HL-60/S4 treated with retinoic acid at 250 ng/mL for 4 days and 3 days (cell line): ENCODE measurements at regions not wholly inside any gene's neighbourhood (a gene's known extent, or its start where the extent isn't known, plus 50 kb on each side); places are given as distances from the start of the nearest gene placed in this dataset.
"Not testable (repeated sequence)": the region's sequence is repeated elsewhere in the genome, so short reads cannot be mapped to it uniquely, and the experiment has no call there.

Experiments
- in situ Hi-C: fragments of 300-500 bp; cut with MboI; formaldehyde crosslinking; loops from 2 replicates; pipeline ENCODE4 v1.7.0; 2022; ENCODE audit warnings: low sequenced_read_pairs

DNA sequence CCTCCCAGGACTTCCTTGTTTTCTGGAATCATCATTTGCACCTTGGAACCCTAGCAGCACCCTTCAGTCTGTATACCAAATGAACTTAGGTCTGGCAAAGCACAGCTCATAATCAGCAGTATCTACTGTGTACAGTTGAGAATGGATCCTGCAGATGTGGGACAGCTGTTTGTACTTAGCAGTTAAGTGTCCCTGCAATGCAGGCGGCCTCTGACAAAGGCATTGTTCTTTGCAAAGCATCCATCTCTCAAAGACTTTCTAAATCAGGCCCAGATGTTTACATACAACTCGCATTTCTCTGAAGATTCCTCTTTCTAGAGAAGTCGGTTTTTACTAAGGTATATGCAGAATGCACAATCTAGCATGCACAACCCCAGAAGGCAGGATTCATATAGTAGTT, 170.5 kb upstream of the RBM19 start:
- in situ Hi-C loops = no loop called here

DNA sequence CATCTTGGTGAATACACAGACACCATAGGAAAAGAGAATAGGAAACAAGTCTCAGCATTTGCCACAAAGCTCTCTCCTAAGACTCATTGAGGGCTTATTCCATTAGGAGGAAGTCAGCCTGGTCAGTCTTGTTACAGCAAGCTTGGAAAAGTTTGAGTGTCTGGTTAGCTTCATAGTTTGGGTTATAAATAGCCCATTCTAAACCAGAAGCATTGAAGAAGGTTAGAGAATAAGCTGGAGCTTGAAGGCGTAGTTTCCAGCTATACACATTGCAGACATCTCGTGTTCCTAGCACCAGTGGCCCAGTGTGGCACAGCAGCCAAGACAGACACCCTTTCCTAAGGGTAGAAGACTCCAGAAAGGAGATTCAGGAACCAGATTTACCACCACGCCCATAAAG, 168.8 kb upstream of the RBM19 start:
- in situ Hi-C loops = no loop called here

DNA sequence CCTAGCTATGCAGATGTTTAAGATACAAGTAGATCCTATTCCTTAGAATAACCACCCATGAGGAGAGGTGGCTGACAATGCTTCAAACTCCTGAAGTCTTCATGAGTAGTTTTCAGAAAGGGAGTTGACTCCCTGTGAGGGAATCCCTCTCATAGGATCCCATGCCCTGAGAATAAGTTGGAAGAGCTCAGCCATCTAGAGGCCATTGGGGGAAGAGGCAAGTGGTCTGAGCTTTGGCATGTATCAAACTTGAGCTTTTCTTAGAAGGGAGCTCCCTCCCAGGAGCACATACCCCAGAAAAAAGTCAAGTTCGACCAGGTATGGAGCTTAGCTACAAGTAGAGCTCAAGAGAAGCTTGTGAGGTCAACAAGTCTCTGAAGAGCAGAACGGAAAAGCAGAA, 165.7 kb upstream of the RBM19 start:
- in situ Hi-C loops = no loop called here

DNA sequence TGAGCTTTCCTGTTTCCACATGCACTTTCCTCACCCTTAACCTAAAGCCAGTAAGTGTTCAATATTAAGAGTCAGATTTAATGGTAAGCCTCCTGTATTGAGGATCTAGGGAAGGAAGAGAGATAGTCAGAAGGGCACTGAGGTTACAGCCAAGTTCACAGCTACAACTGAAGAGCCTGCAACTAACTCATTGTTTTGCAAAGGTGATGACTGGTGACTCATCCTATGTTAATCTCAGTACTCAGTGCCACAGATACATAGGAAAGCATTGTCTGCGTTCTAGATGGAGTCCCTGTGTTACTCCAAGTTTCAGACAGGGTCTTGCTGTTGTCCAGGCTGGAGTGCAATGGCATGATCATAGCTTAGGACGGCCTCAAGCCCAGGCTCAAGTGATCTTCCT, 157.0 kb upstream of the RBM19 start:
- in situ Hi-C loops = no loop called here

DNA sequence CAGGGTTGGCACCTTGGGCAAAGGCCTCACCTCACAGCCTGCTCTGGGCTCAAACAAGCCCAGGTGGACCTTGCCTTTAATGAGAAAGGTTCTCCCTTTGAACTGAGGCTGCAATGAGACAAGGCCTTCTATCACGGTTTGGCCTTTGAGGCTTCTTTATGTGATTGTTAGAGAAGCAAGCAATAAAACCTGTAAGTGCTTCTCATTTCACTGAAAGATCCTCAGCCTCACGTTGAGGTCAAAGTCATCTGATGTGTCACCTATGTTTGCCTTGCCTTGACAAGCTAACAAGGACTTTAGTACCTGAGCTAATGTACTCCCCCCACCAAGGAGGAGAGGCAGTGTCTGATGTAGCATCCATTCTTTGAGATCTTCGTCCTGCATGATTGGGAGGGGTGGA, 155.9 kb upstream of the RBM19 start:
- in situ Hi-C loops = no loop called here

DNA sequence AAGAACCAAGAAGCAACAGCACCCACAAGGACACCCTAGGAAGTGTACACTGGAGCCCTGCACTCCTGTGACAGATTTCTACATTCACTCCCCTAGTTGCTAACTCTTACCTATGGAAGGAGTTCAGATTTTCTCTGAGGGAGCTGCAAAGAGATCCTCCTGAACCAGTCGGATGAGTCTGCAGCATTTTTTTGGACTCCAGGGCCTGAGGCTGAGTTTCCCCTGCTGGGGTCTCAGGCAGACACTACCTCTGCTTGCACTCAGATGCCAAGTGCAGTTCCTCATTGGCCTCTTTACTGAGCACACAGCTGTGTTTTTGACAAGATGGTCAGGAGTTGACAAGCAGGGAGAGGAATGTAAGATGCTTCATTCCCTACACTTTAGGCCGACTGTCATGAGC, 153.2 kb upstream of the RBM19 start:
- in situ Hi-C loops = no loop called here

DNA sequence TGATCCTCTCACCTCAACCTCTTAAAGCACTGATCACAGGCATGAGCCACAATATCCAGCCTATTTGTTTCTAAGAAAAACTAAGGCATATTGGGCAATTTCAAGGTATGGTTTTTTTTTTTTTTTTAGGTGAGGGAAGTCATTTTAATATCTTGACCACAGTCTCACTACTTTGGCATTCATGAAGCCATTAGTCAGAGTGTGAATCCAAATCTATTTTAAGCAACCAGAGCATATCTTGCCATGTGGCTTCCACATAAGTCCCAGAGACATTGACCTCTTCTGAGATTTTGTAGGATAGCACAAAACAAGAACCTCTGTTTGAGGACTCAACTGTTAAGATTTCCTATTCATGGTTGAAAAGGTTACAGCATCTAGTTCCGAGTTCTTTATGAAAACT, 130.3 kb upstream of the RBM19 start:
- in situ Hi-C loops = no loop called here

DNA sequence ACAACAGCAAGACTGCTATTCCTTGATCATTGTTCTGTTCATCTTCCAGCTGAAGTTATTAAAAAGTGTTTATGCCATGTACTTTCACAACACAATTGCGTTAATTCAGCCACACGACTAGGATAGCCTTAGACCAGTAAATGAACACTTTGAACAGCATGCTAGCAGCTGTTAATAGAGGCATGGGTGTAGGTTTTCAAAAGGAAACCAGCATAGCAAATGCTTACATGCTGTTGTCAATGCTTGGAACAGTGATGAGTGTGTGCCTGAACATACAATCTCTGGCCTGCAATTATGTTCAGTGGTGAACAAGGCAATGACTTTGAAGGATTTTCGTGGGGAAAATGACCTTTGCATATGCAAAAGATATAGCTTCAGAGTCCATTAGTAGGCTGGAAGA, 127.4 kb upstream of the RBM19 start:
- in situ Hi-C loops = no loop called here

DNA sequence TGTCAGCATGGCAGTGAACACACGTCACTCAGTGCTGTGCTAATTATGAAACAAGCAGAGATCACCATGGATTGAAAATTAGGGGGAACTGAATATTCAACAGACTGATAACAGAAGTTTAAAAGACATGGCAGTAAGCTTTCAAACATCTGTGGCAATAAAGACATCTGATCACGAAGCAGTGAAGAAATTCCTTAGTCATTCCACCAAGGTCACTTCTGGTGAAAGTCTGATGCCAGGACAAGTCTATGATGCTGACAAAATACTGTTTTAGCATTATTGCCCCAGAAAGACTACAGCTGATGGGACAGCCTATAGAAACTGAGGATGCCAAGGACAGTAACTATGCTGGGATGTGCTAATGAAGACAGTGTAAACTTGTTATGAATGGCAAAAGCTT, 126.9 kb upstream of the RBM19 start:
- in situ Hi-C loops = no loop called here

DNA sequence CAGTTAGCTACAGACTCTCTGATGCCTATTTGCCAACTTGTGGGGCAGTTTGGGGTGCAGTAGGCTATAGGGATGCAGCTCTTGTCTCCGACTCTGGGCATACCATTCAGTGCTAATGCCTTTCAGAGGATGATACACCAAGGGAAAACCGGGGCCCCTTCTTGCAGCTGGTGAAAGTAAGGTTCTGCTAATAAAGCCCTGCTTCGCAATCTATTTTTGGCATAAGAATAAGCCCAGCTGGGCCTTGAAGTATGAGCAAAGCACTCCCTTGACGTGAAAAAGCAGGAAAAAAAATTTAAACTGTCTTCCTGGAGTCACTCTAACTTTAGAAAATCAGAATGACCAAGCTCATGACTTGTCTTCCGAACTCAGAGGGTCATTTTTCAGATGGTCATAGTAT, 124.1 kb upstream of the RBM19 start:
- in situ Hi-C loops = no loop called here

DNA sequence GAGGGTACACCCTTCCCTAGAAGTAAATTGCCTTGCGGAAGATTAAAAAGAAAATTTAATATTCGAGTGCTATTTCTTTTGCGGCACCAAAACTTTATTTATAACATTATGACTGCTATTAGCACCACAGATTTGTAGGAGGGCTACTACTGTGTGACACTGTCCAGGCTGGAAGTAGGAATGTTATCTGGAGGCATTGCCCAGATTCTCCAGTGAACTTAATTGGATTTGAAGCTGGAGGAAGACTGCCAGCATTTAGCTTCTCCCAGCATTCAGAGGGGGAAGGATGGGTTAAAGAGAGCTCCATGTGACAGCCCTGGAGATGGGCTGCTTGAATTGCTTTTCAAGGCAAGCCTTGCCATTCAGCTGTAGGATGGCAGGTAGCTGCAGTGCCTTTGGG, 107.0 kb upstream of the RBM19 start:
- in situ Hi-C loops = no loop called here

DNA sequence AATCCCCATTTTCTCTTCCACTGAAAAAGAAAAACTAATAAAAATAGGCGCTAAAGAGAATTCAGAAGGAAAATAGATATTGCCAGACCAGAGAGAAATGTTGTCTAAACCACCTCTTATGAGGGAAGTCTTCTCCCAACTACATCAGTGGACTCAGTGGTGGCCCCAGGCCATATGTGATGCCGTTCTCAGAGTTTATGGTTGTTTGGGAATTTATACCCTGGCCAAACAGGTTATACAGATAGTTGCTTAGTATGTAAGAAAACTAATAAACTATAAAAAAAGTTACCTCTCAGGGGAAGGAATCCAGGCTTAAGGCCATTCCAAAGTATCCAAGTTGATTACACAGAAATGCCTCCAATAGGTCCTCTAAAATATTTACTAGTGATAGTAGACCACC, 103.4 kb upstream of the RBM19 start:
- in situ Hi-C loops = no loop called here

DNA sequence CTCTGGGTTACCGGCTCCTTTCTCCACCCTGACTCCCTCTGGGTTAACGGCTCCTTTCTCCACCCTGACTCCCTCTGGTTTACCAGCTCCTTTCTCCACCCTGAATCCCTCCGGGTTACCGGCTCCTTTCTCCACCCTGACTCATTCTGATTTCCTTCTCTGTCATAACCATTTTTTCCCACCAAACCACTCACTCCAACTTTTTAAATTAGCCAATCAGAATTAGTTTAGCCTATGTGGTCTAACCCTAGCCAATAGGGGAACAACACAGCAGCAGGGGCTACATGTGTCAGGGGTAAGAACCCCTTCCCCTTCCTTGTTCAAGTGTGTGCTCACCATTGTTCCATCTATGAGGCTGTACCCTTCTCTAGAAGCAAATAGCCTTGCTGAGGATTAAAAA, 98.4 kb upstream of the RBM19 start:
- in situ Hi-C loops = no loop called here

DNA sequence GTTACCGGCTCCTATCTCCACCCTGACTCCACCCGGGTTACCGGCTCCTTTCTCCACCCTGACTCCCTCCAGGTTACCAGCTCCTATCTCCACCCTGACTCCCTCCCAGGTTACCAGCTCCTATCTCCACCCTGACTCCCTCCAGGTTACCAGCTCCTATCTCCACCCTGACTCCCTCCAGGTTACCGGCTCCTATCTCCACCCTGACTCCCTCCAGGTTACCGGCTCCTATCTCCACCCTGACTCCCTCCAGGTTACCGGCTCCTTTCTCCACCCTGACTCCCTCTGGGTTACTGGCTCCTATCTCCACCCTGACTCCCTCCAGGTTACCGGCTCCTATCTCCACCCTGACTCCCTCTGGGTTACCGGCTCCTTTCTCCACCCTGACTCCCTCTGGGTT, 97.9 kb upstream of the RBM19 start:
- in situ Hi-C loops = not testable (repeated sequence)

DNA sequence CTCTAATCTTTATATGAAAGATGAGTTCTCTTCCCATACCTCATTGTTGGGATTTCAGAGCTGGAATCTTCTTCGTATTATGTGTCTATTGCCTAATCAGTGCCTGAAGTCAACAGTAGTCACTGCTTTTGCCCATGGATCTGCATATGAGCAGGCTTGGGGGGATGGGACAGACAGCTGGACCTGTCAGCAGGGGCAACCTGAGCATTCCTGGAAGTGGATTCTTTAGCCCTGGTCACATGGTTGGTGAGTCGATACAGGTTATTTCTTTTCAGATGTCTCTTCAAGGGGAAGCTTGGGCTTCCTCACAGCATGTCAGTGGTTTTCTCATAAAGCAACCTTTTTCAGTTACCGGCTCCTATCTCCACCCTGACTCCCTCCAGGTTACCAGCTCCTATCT, 97.3 kb upstream of the RBM19 start:
- in situ Hi-C loops = no loop called here

DNA sequence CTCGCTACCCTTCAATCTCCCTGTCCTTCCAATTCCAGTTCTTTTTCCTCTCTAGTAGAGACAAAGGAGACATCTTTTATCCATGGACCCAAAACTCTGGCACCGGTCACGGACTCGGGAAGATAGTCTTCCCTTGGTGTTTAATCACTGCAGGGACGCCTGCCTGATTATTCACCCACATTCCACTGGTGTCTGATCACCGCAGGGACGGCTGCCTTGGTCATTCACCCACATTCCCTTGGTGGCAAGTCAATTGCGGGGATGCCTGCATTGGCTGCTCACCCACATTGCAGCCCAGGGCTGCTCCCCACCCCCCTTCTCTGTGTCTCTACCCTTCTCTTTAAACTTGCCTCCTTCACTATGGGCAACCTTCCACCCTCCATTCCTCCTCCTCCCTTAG, 90.2 kb upstream of the RBM19 start:
- in situ Hi-C loops = not testable (repeated sequence)

DNA sequence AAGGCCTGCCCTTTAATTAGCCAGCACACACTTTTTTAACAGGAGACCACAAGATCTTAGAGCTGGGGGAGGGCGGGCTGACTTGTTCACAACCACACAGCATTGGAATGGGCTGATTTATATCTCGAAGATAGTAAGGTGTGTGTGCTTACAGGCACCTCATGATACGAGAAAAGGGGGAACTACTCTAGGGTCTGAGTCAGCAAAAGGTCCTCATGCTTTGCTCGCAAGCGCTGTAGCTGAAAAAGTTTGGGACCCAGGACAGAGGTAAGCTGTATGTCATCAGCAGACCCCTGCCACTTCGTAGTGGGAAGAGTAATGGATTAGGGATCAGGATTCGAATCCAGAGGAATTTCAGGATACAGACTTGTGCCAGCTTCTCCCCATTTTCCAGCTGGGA, 88.9 kb upstream of the RBM19 start:
- in situ Hi-C loops = no loop called here

DNA sequence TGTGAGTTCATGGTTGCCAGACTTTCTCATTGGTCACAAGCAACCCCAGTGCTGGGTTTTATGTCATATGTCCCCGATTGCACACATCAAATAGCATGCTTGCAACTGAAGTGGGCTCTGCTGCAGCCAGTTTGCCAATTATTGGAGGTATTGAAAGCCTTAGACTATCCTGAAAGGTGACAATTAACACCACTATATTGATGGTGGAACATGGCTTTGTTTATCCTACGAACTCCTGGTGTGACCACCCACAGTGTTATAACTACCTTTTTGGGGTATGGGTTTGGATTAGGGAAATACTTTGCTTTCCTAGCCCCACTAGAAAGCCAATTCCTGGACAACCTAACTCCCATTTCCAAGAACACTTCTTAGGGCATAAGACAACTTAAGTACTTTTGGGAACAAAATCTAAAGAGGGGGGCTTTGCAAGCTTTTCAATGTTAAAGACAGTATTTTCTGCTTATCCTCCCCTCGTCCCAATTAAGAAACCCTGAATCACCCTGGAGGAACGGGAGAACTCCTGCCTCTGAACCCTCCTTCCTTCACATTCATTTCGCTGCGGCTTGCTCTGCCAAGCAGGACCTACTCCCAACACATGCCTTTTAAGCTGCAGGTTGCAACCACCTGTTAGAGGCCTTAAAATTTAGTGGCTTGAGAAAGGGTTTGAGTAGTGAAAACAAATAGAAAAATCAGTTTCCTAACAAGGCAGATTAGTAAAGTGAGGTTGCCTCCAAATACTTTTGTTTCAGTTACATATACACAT, 80.3 kb upstream of the RBM19 start:
- in situ Hi-C loops = no loop called here

DNA sequence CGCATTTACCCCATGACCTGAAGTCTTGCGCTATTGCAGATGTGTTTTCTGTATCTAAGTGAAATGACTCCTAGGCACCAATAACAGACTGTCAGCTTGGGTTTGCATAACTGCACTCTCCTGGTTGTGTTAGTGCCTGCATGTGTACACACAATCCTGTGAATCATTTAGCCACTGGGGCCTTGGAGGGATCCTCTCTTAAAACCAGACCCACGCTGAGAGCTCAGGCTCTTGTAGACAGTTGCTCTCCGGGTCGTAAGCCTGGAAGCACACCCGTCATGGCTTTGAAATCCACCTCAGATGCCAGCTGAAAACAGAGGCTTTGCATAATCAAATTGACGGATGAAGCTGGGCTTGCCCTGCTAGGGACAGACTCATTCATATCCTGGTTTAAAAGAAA, 79.2 kb upstream of the RBM19 start:
- in situ Hi-C loops = no loop called here

DNA sequence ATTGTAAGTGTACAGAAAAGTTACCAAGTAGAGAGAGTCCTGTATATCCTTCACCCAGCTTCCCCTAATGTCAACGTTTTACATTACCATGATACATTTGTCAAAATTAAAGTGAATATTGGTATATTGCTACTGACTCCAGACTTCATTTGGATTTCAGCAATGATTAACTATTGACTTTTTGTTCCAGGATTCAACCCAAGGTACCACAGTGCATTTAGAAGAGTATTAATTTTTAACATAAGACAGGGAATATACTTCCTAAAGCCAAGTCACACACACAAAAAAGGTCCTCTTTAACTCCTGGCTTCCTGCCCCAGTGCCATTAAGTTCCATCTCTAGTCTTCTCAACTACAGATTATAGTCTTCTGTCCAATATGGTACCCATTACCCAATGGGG, 75.5 kb upstream of the RBM19 start:
- in situ Hi-C loops = no loop called here

DNA sequence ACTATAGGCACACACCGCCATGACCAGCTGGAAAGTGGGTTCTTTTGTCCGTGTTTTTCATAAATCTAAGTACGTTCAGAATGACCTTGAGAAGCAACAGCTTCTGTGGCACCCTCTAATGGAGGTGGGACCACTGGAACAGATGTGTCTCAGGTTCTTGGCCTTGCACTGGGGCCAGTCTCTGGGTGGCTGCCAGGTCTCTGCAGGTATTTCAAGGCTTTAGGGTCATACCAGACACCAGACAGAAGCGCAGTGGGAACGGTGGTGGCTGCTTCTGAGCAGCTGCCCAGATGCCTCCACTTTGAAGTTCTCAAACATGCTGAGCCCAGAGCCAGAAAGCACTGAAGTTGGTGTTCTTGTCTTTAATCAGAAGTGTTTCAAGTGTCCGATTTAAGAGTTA, 75.0 kb upstream of the RBM19 start:
- in situ Hi-C loops = no loop called here

DNA sequence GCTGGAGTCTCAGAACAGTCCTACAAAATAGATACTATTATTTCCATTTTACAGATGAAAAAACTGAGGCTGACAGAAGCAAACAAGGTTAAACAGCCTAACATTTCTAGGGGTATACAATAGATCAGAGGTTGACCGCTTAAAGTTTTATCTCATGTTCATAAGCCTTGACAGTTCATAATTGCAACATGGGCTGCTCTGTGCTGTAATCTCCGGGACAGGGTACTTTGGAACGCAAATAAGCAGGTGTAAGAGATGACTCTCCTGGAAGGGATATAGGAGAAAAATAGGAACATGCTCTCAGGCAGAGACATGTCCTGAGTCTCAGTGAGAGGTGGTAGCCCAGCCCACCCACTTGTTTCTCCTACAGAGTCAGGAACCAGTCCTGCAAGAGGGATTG, 72.8 kb upstream of the RBM19 start:
- in situ Hi-C loops = no loop called here

DNA sequence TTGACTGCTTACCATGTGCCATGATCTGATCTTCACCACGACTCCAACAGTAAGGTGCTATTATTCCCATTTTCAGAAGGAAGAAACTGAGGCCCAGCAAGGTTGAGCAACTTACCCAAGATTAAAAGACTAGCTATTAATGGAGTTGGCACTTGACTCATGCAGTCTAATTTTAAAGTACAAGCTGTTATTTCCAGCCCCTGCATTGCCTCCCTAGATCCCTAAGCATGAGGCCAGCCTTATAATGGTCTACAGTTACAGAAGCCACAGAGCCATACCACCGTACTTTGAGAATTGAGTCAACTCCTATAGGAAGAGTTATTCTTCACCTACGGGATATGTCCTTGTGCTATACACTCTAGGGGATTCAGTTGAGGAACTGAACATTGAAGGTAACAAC, 66.7 kb upstream of the RBM19 start:
- in situ Hi-C loops = no loop called here
